NOMO-1 (cell line): ENCODE measurements at regions not wholly inside any gene's neighbourhood (a gene's known extent, or its start where the extent isn't known, plus 50 kb on each side); places are given as distances from the start of the nearest gene placed in this dataset.

Experiments used
- DNase-seq, 2 experiments: peaks; one replicate each; lab custom pipeline; 2025; ENCODE audit not compliant: unreplicated experiment in 2 of 2; lab: John Stamatoyannopoulos, UW

DNA sequence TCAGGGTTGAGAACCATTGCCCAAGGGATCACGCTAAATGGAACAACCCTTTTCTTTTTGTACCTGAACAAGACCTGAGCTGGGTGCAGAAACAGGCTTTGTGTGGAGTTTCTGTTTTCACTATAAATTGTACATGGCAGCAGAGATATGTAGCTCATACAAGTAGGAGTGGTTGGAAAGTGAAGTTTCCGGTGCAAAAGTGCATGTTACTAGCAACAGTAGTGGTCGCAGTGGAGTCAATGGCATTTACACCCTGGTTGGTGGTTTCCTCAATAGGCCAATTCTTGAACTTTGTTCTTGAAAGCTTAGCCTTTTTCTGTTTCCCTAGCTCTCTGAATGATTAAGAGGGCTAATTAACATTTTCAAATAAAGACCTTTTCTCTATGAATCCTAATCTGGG, 170.7 kb downstream of the NEBL start:
- DNase-seq, result no peak

DNA sequence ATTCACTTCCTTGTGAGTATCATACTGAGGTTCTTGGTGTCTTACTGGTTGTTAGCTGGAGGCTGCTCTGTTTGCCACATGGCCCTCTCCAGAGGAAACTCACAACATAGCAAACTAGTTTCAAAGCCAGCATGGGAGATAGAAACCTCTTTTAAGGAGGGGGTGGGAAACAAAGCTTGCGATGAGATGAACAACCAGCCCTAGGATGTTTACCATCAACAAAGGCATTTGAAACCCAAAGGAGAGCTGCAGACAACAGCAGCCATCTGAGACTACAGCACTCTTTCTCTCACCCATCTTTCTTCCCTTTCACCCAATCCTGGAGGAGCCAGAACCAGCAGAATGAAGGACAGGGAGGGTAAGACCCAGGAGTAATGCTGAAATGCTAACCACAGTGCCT, 182.1 kb downstream of the NEBL start:
- no peak for DNase-seq

DNA sequence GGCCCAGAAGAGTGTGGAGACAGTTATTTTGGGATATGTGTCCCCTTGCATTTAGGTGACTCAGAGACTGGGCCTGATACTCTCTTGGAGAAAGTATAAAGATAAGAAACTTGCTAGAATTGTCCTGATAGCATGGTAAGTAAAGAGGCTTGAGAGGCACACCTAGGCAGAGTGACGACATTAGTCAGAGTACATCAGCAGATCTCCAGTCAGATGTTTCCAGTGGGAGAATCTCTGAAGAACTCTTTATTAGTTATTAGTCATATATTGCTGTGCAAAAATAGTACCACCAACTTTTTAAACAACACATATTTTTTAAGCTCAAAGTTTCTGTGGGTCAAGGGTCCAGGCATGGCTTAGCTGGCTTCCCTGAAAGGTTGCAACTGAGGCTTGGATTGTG, 182.6 kb downstream of the NEBL start:
- DNase-seq, result no peak

DNA sequence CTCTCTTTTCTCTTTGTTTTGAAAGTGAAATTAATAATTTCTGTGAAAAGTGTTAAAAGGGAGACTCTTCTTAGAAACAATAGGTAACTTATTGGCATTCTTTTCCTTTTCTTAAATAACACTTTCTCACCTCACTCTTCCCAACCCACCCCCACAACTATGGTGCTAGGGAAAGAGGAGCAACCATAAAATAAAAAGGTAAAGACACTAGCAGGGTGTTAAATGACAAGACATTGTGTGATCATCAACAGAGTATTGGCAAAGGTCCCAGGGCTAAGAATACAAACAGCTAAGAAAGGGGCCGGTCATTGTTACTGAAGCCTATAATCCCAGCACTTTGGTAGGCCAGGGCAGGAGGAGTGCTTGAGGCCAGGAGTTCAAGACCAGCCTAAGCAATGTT, 183.7 kb downstream of the NEBL start:
- no peak for DNase-seq

DNA sequence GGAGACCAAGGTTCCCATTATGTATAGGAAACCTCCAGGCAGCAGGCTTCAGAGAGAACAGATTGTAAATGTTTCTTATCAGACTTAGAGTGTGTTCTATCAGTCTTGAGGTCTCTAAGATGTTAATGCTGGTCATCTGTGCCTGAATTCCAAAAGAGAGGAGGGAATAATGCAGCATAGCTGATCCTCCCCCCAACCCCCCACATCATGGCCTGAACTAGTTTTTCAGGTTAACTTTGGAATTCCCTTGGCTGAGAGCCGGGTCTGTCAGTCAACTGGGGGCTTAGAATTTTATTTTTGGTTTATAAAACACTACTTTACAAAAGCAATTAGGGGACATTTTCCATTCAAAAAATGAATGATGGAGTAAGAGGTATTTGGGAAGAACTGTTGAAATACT, 184.3 kb downstream of the NEBL start:
- no peak for DNase-seq

DNA sequence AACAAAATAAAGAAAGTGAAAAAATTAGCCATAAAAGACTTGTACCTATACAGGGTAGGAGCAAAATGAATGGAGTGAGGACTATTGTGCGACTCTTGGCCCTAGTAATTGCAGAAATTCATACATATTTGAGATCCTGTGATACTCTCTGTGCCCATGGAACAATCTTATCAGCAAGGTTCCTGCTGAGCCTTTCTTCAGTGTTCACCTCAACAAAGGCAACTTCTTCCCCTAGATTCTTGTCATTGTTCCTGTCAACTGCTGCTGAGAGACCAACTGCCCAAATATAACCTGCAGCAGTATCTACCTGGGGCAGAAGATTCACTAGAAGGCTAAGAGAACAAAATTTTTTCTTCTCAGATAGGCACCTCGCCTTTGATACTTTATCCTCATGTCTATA, 187.4 kb downstream of the NEBL start:
- DNase-seq, result no peak

DNA sequence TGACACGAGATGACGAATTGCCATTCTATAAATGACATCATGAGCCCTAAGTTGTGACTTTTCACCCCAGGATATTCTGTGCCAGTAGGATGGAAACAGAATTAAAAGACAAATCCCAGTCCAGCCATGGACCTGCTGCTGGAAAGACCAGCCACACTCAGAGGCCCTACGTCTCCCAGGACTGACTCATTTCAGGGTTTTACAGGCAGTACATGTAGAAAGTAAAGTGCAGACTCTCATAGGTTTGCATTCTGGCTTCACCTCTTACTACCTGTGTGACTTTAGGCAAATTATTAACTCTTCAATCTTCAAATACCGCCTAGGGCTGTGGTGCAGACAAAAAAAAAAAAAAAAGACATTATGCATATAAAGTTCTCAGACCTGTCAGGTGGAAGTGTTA, 188.8 kb downstream of the NEBL start:
- DNase-seq, result no peak

DNA sequence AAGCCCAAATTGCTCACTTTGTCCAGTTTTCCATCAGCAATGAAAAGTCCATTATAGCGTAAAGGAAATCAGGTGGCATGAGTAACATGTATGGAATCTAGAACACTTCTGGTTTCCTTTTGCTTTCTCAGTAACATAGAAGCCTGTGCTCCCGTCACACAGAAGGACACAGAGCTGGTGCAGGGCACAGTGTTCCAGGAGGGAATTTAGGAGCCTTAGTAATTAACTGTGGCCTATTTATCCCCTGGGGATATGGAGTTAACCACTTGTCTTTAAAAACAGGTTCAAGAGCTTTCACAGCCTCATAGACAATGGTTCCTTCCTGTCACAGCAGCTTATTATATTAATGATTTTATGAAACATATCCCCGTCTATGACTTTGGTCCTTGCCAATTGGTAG, 189.9 kb downstream of the NEBL start:
- DNase-seq, result no peak

DNA sequence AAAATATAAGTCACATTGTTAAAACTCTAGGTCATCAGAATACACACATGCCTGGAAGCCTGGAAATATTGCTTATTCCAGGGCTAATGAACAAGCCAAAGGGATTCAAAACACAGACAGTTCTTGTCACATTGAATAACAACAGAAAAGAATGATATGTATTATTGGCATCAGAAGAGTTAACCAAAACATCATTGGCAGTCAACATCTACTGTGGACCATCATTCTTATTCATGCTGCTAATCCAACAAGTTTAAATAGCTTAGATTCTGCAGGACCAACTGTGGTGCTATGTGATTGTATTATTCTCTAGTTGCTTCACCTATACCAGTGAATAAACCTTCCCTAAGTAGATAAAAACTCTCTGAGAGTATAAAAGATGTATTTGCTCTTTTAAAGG, 198.3 kb downstream of the NEBL start:
- no peak for DNase-seq

DNA sequence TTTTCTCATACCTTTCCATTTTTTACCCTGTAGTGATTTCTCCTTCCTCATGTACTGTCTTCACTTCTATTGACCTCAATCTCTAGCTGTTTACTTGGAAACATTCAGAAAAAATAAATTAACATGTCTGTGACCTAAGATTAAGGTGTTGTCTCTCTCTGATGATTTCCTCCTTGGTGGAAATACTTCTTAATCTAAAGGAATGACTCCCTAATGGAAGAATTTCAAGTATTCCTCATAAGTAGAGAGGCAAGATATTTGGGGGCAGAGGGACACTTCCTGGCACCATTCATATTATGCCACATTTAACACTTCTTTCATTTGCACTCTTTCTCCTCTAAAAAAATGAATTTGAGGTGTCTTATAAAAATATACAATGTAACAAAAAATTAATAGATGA, 202.8 kb downstream of the NEBL start:
- no peak for DNase-seq

DNA sequence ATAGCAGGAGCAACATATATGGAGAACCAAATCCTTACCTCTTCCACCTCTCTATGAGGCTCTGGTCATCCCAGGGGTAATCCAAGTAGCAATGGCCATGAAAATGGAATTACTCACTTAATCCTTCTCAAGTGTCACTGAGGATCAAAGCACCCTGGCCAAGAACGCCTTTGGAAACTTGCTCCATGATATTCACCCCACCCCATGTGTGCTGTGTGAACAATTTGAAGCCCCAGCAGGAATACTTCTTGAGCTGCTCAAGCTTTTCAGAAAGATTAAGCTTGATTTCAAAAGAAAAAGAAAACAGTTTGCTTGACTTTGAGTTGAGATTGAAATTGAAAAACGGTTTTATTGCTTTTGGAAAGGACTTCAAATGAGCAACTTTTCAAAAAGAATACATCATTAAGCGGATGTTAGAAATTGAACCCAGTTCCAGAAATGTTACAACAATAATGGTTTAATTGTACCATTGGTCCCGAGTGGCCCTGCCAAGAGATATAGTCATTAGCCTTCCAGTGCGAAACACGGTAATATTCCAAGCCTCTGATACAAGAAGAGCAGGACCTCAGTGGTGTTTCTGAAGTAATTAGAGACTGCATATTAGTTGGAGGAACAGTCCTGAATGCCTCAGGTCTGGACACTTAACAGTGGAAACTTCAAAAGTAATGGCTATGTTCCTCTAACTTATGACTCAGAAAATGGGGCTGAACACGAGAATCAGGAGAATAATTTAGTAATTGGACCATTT, 208.1 kb downstream of the NEBL start:
- no peak for DNase-seq

DNA sequence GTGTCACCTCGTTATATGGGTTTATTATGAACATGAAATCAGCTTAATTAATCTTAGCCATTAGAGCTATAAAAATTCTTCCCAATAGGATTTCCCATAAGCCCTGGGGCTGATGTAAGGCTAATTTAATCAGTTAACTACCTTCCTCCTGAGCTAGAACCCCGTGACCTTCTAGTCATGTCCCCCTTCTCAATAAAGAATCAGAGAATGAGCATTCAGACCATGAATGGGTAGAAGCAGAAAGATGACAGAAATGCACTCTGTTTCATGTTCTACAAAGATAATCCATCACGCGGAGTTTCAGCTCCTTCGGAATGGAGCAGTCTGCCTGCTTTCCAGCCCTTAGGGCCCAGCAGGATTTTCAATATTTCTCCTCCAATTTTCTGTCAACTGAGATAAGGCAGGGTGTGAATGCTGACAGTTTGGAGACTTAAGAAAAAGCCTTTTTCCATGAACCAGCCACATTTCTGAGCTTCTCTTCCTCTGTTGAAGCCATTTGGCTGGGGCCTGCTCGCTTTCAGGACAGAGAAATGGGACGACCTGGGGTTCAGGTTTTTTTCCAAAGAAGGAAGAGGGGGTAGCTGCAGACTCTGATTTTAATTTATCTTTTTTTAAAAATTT, 211.0 kb downstream of the NEBL start:
- no peak for DNase-seq

DNA sequence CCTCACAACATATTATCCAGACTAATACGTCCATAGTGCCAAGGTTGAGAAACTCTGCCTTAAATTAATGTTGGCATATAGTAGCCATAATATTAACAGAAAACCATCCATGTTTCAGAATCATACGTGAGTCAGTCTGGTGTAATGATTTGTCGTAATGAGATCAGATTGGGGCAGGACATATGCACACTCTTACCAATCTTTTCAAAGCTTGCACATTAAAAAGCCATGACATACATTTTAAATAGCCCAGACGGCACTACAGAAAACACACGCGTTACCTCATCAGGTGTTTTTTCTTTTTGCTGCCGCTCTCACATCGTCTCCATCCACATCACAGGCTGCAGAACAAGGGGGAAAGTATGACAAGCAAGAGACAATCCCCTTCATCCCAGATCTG, 211.6 kb downstream of the NEBL start:
- DNase-seq, result no peak

DNA sequence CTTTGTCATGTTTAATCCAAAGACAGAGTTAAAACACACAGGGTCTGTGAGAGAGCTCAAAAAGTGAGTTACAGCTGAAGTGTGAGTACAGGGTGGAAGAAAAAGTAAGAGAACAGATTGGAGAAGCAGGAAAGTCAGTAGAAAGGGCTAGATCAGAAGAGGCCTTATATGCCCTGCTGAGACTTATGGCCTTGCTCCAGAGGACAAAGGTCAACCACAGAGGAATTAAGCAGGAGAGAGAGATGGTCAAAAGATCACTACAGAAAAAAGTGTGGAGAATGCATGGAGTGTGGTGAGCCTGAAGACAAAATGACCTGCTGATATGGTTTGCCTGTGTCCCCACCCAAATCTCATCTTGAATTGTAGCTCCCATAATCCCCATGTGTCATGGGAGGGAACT, 213.8 kb downstream of the NEBL start:
- DNase-seq, result no peak

DNA sequence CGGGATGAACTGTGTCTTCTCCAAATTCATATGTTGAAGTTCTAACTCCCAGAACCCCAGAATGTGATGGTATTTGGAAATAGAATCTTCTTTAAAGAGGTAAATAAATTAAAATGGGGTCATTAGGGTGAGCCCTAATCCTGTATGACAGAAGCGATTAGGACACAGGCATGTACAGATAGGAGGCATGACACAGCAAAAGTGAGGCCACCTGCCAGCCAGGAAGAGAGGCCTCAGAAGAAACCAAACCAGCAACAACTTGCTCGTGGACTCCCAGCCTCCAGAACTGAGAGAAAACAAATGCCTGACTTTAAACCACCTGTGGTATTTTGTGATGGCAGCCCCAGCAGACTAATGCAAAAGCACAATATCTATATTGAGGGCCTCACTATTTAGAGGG, 214.3 kb downstream of the NEBL start:
- no peak for DNase-seq

DNA sequence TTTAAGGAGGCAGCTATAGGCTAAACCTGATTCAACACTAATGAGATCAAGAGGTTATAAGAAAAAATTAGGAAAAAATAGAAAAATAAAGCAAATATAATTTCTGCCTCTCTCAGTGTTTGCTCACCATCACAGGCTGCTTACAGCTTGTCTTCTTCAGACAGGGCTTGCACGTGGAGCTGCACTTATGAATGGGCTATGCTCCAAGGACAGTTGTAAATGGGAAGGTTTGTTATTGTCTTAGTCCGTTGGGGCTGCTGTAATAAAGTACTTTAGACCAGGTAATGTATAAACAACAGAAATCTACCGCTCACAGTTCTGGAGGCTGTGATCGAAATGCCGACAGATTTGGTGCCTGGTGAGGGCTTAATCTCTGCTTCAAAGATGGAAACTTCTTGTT, 219.8 kb downstream of the NEBL start:
- DNase-seq, result no peak

DNA sequence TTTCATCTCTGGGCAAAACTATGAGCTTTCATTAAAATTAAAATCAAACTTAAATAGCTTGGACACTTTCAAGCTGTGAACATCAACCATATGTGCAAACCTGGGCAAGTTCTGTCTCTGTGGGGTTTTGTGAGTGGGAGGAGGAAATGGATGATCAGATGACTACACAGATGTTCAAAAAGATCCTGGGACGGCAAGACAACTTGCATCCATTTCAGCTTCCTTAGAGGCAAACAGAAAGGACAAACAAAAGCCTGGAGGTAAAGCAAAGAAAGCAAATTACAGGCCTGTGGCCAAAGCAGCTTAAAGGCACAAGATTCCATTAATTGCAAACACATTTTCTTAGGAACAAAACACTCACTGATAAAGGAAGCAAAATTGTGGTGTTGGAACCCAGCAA, 222.2 kb downstream of the NEBL start:
- DNase-seq, result no peak

DNA sequence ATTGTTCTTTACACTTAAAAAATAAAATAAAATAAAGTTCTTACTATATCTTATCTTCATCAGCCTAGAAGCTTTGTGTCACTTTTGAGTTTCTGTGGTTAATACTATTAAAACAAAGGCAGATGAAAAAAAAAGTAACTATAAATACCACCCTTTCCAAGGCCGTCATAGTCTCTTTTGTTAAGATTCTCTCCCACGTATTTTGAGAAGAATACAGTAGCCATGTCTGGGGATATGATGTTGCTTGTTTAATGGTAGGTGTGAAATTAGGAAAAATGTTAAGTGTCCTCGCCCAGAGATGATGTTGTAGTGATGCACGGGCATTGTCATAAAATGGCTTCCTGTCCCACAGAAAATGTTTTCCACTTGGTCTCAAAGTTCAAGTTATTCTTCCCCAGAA, 223.9 kb downstream of the NEBL start:
- DNase-seq, result no peak

DNA sequence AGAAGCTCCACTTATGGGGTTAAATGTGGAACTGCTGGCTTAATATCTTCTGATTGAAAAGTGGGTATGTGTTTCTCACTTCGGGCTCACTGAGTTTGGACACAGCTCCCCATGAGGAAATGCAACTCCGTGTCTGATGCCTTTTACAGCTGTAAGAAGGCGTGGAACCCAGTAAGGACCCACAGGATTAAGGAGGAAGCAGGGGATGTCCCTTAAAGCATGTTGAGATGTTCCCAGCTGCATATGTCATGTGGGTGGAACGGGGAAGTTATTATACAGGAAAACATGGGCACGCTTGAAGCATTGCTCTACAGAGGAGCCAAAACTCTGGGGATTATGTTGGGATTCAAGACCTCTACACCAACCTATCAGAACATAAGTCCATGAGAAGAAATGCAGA, 224.4 kb downstream of the NEBL start:
- no peak for DNase-seq

DNA sequence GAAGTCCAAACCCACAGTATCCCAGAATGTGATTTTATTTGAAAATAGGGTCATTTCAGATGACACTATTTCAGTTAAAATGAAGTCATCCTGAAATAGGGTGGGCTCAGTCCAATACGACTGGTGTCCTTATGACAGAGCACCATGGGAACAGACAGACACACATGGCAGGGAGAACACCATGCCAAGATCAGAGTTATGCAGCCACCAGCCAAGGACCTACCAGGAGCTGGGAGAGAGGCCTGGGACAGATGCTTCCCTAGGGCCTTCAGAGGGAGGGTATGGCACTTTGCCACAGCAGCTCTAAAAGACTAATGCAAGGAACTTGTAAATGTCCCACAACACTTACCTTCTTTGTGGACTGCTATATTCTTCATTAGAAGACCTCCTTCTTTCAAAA, 226.5 kb downstream of the NEBL start:
- DNase-seq, result no peak

DNA sequence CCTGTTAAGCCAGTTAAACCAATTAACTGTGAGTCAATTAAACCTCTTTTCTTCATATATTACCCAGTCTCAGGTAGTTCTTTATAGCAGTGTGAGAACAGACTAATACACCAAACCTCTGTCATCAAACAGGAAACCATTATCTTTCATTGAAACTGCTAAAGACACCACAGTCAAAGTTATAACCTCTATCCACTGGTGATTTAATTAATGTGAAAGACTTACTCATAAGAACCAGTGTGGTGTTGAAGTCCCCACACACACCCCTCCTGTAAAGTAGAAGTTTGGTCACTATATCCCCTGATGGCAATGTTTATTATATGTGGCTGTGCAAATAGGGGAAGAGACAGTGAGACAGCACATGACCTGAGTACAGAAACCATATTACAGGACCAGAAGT, 228.1 kb downstream of the NEBL start:
- no peak for DNase-seq

DNA sequence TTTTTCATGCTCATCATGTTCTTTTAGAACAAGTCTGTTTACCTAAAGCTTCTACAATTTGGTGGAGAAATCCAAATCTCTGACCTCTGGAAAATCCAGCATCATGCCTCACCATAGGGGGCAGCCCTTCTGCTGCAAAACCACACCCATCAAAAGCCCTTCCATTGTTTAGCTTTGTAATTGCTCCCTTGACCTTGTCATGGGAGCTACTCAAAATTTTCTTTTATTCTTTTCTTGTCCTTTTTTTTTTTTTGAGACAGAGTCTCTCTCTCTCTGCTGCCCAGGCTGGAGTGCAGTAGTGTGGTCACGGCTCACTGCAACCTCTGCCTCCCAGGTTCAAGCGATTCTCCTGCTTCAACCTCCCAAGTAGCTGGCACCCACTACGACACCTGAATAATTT, 234.4 kb downstream of the NEBL start:
- DNase-seq, result no peak

DNA sequence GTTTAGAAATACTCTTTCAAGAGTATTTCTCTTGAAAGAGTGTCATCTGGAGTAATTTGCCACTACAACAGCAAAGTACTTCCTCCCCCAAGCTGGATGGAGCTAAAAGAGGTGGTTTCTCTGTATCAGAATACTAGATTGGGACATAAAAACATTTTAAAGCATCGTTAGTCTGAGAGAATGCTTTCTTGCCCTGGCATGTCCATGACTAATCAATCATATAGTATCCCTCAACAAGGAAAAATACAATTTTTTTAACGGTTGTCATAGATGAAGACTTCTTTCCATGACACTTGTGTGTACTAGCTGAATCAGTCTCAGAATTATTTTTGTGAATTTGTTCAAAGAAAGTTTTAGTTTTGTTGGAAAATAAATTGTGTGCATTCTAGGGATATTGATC, 237.9 kb downstream of the NEBL start:
- DNase-seq, result no peak
